HCT116 (cell line): ENCODE measurements at regions not wholly inside any gene's neighbourhood (a gene's known extent, or its start where the extent isn't known, plus 50 kb on each side); places are given as distances from the start of the nearest gene placed in this dataset.

Source experiments
- ATAC-seq: fragments of 200-7000 bp; cut with Tn5 transposase; 2 replicates; pipeline ENCODE4 v1.9.1; 2020; ENCODE audit warnings: mild to moderate bottlenecking, moderate library complexity
- BruUV-seq: library from RNA; stranded (reverse); fragments of 400-500 nt; replicated peaks from 2 replicates; lab custom pipeline; 2021; lab: Mats Ljungman, UMichigan
- CTCF ChIA-PET: fragments of 300-600 bp; sonication (Branson Sonifier 250); formaldehyde crosslinking; loops from one replicate; lab custom pipeline; 2021; ENCODE audit warnings: antibody characterized with exemption; lab: Charles Lee
- POLR2A ChIA-PET: fragments of 300-600, 350-600 bp; sonication (Branson Sonifier 250); formaldehyde crosslinking; loops from one replicate; lab custom pipeline; 2021; ENCODE audit warnings: antibody characterized with exemption; lab: Charles Lee
- RAD21 ChIA-PET, 2 experiments: fragments of 300-600 bp; sonication (Branson Sonifier 250); formaldehyde crosslinking; loops; one replicate each; lab custom pipeline; 2023; ENCODE audit warnings: low total read pairs in 2 of 2; ENCODE audit not compliant: uncharacterized antibody in 2 of 2, unreplicated experiment in 2 of 2, low non-redundant PET in 1 of 2; lab: Charles Lee
- DNase-seq: peaks from one replicate; pipeline ENCODE4 v3.0.0-alpha.2; 2010; ENCODE audit warnings: low read depth, low spot score
- H2AFZ ChIP-seq: fragments of 200-600 bp; shearing (Covaris generic), sonication (generic); 2 replicates; pipeline ENCODE4 v1.6.1; 2017; ENCODE audit warnings: low read depth, mixed run types, mixed read lengths, antibody characterized with exemption, low read length; ENCODE audit not compliant: poor library complexity, severe bottlenecking
- H3K27ac ChIP-seq: 2 replicates; pipeline ENCODE4 v1.5.1; 2012; ENCODE audit warnings: low read depth, low read length
- H3K27me3 ChIP-seq: fragments of 200-600 bp; sonication (generic); 2 replicates; pipeline ENCODE4 v1.6.1; 2016; ENCODE audit warnings: mixed run types, low read length, mixed read lengths; ENCODE audit not compliant: insufficient read depth
- H3K36me3 ChIP-seq, 2 experiments: fragments of 200-500 bp in 1 of 2; fragments of 200-600 bp in 1 of 2; sonication (Bioruptor generic) in 1 of 2; sonication (generic) in 1 of 2; 2 replicates each; pipeline versions ENCODE4 v1.5.1 to v1.6.1; 2014 to 2016; ENCODE audit warnings: low read length in 2 of 2, inconsistent platforms in 1 of 2, mixed read lengths in 1 of 2, mixed run types in 1 of 2; ENCODE audit not compliant: insufficient read depth in 2 of 2, control insufficient read depth in 1 of 2
- H3K4me1 ChIP-seq, 2 experiments: fragments of 200-600 bp in 1 of 2; sonication (generic) in 1 of 2; 2 replicates each; pipeline versions ENCODE4 v1.5.1 to v1.6.1; 2012 to 2017; ENCODE audit warnings: low read length in 2 of 2, inconsistent platforms in 1 of 2, mild to moderate bottlenecking in 1 of 2, mixed read lengths in 1 of 2, mixed run types in 1 of 2, moderate library complexity in 1 of 2; ENCODE audit not compliant: insufficient read depth in 2 of 2, control insufficient read depth in 1 of 2
- H3K4me2 ChIP-seq: fragments of 200-600 bp; sonication (generic); 2 replicates; pipeline ENCODE4 v1.6.1; 2017; ENCODE audit warnings: mixed run types, low read length, mixed read lengths
- H3K4me3 ChIP-seq, 2 experiments: fragments of 200-600 bp in 1 of 2; sonication (generic) in 1 of 2; replicated peaks in 1 of 2; 2 replicates each; pipeline ENCODE4 v1.5.1; 2011 to 2016; ENCODE audit warnings: low read length in 2 of 2, control low read depth in 1 of 2, low read depth in 1 of 2, mild to moderate bottlenecking in 1 of 2, mixed read lengths in 1 of 2, mixed run types in 1 of 2
- H3K79me2 ChIP-seq: fragments of 200-600 bp; sonication (generic); 2 replicates; pipeline ENCODE4 v1.6.1; 2017; ENCODE audit warnings: mild to moderate bottlenecking, mixed run types, low read length, moderate library complexity, mixed read lengths; ENCODE audit not compliant: insufficient read depth
- H3K9ac ChIP-seq: fragments of 200-600 bp; sonication (generic); 2 replicates; pipeline ENCODE4 v1.6.1; 2016; ENCODE audit warnings: low read length, mixed read lengths
- H3K9me2 ChIP-seq: fragments of 200-600 bp; sonication (generic), shearing (Covaris generic); 2 replicates; pipeline ENCODE4 v1.6.1; 2017; ENCODE audit warnings: mixed run types, mild to moderate bottlenecking, moderate library complexity; ENCODE audit not compliant: insufficient read depth
- H3K9me3 ChIP-seq, 2 experiments: fragments of 200-500 bp in 1 of 2; fragments of 200-600 bp in 1 of 2; sonication (Bioruptor generic) in 1 of 2; sonication (generic) in 1 of 2; 2 replicates each; pipeline ENCODE4 v1.6.1; 2014 to 2017; ENCODE audit warnings: low read length in 2 of 2, mixed read lengths in 2 of 2, inconsistent platforms in 1 of 2, low read depth in 1 of 2, mild to moderate bottlenecking in 1 of 2, mixed run types in 1 of 2, moderate library complexity in 1 of 2; ENCODE audit not compliant: control insufficient read depth in 1 of 2, insufficient read depth in 1 of 2
- H4K20me1 ChIP-seq: fragments of 200-600 bp; sonication (generic), shearing (Covaris generic); 2 replicates; pipeline ENCODE4 v1.6.1; 2017; ENCODE audit warnings: mixed run types, mild to moderate bottlenecking, moderate library complexity; ENCODE audit not compliant: insufficient read depth
- ELF1 ChIP-seq: IDR thresholded peaks from 2 replicates; pipeline ENCODE4 v1.6.1; 2012; ENCODE audit warnings: low read depth, borderline replicate concordance
- EZH2 ChIP-seq: fragments of 200-600 bp; sonication (generic); IDR thresholded peaks from 2 replicates; pipeline ENCODE4 v1.6.1; 2017; ENCODE audit warnings: antibody characterized with exemption, mixed run types
- FOSL1 ChIP-seq: IDR thresholded peaks from 2 replicates; pipeline ENCODE4 v1.6.1; 2012; ENCODE audit warnings: low read depth
- POLR2AphosphoS5 ChIP-seq: IDR thresholded peaks from 2 replicates; pipeline ENCODE4 v1.6.1; 2011; ENCODE audit warnings: mild to moderate bottlenecking, low read depth, low read length, moderate library complexity
- RAD21 ChIP-seq: IDR thresholded peaks from 2 replicates; pipeline ENCODE4 v1.6.1; 2012; ENCODE audit warnings: low read depth, mild to moderate bottlenecking
- SIN3A ChIP-seq: IDR thresholded peaks from 2 replicates; pipeline ENCODE4 v1.6.1; 2012; ENCODE audit warnings: low read depth
- SP1 ChIP-seq: IDR thresholded peaks from 2 replicates; pipeline ENCODE4 v1.6.1; 2012; ENCODE audit warnings: low read depth
- TCF7L2 ChIP-seq: IDR thresholded peaks from 2 replicates; pipeline ENCODE4 v1.7.0; 2011; ENCODE audit warnings: borderline replicate concordance, inconsistent platforms; ENCODE audit not compliant: insufficient read depth, insufficient read length; ENCODE audit errors: extremely low read depth
- YY1 ChIP-seq: IDR thresholded peaks from 2 replicates; pipeline ENCODE4 v1.6.1; 2011; ENCODE audit warnings: low read length, low read depth, moderate library complexity, mild to moderate bottlenecking; ENCODE audit not compliant: insufficient replicate concordance; ENCODE audit errors: extremely low read depth
- ZFX ChIP-seq: fragments of 450-650 bp; IDR thresholded peaks from 2 replicates; pipeline ENCODE4 v1.6.1; 2017
- intact Hi-C: fragments of 100-400 bp; cut with micrococcal nuclease; formaldehyde crosslinking; loops from 2 replicates; pipeline ENCODE4 v1.10.0; 2022
- TF ChIP-seq, protein P1 (sequence below): IDR thresholded peaks from 2 replicates; pipeline ENCODE4 v1.6.1; 2011; ENCODE audit warnings: mild to moderate bottlenecking, low read length, moderate library complexity; ENCODE audit not compliant: insufficient replicate concordance; ENCODE audit errors: extremely low read depth
- TF ChIP-seq, protein P2 (sequence below): IDR thresholded peaks from 2 replicates; pipeline ENCODE4 v1.6.1; 2012
- TF ChIP-seq, protein P3 (sequence below), 3 experiments: fragments of 200-600 bp in 1 of 3; sonication (generic) in 1 of 3; IDR thresholded peaks in 2 of 3; conservative IDR thresholded peaks in 1 of 3; 2 replicates each; pipeline ENCODE4 v1.5.1; 2012 to 2017; ENCODE audit warnings: low read depth in 2 of 3, low read length in 2 of 3, antibody characterized with exemption in 1 of 3, borderline replicate concordance in 1 of 3, control low read depth in 1 of 3, mild to moderate bottlenecking in 1 of 3, mixed read lengths in 1 of 3, mixed run types in 1 of 3, moderate library complexity in 1 of 3; ENCODE audit not compliant: insufficient read depth in 1 of 3
- TF ChIP-seq, protein P4 (sequence below): IDR thresholded peaks from 2 replicates; pipeline ENCODE4 v1.6.1; 2012

DNA sequence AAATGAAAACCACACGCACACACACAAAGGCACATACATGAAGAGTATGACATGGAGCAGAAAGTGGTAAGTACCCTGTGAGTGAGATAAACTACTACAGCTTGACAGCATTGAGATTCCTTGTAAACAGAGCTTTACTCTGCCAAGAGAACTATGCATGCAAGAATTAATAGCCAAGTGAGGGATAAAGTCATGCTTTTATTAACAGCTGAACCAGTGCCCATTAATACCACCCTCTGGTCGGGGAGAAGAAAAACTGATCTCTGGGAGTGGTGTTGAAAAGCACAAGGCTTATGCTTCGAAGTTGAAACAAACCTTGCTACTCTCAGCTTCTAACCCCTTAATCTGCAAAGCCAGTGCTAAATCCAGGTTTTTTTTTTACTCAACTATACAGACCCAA lies 95.9 kb upstream of the C1QTNF7 start:
- Histone ChIP-seq H4K20me1 (no peaks in the 10 kb centered on the region), H3K27me3 (peaks cover 7% of the 10 kb centered on the region; the same call in 1 of the 2 replicates), H3K9me3 (no peaks in the 10 kb centered on the region), H3K27ac (no peak overlapping the region), H3K9ac (no peak overlapping the region), H2AFZ (no peak overlapping the region), H3K4me2 (no peak overlapping the region), H3K4me3 (no peak overlapping the region), H3K9me2 (no peaks in the 10 kb centered on the region), H3K36me3 (no peaks in the 10 kb centered on the region), H3K4me1 (peaks cover 0 to 6% of the 10 kb centered on the region in 2 experiments; a peak in 1 of 4 replicates), H3K79me2 (no peaks in the 10 kb centered on the region)
- BruUV-seq = no TSS peak
- ChIA-PET CTCF (no interaction called here), POLR2A (interaction anchor here (0.6 kb wide), 1 partner anchor 647 kb away, joined by 5 read pairs; no protein-coding TSS in a partner anchor), RAD21 (no interaction called here)
- intact Hi-C loops = no loop called here
- ATAC-seq = no peak
- TF ChIP-seq ELF1 (no peak), FOSL1 (no peak), EZH2 (no peak), RAD21 (no peak), SP1 (no peak), ZFX (no peak), SIN3A (no peak), YY1 (no peak), TCF7L2 (no peak), POLR2AphosphoS5 (no peak)
- TF ChIP-seq, protein P1, sequence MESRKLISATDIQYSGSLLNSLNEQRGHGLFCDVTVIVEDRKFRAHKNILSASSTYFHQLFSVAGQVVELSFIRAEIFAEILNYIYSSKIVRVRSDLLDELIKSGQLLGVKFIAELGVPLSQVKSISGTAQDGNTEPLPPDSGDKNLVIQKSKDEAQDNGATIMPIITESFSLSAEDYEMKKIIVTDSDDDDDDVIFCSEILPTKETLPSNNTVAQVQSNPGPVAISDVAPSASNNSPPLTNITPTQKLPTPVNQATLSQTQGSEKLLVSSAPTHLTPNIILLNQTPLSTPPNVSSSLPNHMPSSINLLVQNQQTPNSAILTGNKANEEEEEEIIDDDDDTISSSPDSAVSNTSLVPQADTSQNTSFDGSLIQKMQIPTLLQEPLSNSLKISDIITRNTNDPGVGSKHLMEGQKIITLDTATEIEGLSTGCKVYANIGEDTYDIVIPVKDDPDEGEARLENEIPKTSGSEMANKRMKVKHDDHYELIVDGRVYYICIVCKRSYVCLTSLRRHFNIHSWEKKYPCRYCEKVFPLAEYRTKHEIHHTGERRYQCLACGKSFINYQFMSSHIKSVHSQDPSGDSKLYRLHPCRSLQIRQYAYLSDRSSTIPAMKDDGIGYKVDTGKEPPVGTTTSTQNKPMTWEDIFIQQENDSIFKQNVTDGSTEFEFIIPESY = no peak
- TF ChIP-seq, protein P2, sequence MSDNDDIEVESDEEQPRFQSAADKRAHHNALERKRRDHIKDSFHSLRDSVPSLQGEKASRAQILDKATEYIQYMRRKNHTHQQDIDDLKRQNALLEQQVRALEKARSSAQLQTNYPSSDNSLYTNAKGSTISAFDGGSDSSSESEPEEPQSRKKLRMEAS = no peak
- TF ChIP-seq, protein P3, sequence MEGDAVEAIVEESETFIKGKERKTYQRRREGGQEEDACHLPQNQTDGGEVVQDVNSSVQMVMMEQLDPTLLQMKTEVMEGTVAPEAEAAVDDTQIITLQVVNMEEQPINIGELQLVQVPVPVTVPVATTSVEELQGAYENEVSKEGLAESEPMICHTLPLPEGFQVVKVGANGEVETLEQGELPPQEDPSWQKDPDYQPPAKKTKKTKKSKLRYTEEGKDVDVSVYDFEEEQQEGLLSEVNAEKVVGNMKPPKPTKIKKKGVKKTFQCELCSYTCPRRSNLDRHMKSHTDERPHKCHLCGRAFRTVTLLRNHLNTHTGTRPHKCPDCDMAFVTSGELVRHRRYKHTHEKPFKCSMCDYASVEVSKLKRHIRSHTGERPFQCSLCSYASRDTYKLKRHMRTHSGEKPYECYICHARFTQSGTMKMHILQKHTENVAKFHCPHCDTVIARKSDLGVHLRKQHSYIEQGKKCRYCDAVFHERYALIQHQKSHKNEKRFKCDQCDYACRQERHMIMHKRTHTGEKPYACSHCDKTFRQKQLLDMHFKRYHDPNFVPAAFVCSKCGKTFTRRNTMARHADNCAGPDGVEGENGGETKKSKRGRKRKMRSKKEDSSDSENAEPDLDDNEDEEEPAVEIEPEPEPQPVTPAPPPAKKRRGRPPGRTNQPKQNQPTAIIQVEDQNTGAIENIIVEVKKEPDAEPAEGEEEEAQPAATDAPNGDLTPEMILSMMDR (IDR thresholded peaks at IDR 0.05 in 2 of 3, conservative IDR thresholded peaks at IDR 0.05 in 1 of 3; ENCODE audit: borderline replicate concordance in 1 of 3, insufficient read depth in 1 of 3, low read depth in 2 of 3, low read length in 2 of 3) = no peak
- TF ChIP-seq, protein P4, sequence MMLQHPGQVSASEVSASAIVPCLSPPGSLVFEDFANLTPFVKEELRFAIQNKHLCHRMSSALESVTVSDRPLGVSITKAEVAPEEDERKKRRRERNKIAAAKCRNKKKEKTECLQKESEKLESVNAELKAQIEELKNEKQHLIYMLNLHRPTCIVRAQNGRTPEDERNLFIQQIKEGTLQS = no peak
- no peak for DNase-seq
